ENCODE measurements at regions not wholly inside any gene's neighbourhood (a gene's known extent, or its start where the extent isn't known, plus 50 kb on each side); places are given as distances from the start of the nearest gene placed in this dataset.

DNA sequence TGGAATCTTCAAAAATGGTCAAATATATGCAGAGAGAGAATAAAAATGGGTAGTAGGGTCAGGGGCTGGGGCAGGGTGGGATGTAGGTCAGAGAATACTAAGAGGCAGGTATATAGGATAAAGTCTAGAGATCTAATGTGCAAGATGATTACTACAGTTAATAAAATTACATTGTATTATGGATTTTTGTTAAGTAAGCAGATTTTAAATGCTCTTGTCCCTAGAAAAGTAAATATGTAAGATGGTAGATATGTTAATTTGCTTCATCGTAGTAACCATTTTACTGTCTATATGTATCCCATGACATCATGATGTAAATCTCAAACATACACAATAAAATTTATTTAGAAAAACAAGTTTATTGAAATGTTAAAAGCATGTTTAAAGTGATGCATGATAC is 1051.4 kb downstream of the AGBL1 start:
- Histone ChIP-seq H3K9me3 (ENCODE audit: control insufficient read depth, low read length) (no peaks in the 10 kb centered on the region), H3K4me1 (ENCODE audit: control insufficient read depth, insufficient read depth, low read length) (no peaks in the 10 kb centered on the region), H3K27me3 (ENCODE audit: control insufficient read depth, insufficient read depth, low read length, poor library complexity, severe bottlenecking) (no peaks in the 10 kb centered on the region), H3K36me3 (ENCODE audit: control insufficient read depth, insufficient read depth, low read length) (no peaks in the 10 kb centered on the region), H3K27ac (ENCODE audit: low read depth, low read length) (no peak overlapping the region), H3K9ac (ENCODE audit: extremely low read depth, low read length, poor library complexity, severe bottlenecking) (no peak overlapping the region), H3K4me3 (ENCODE audit: low read length) (no peak overlapping the region)
- H3K4me1 Mint-ChIP-seq: no peaks in the 10 kb centered on the region
- DNase-seq: no peak
- H3K36me3 Mint-ChIP-seq (ENCODE audit: low read depth): no peaks in the 10 kb centered on the region
- H3K27me3 Mint-ChIP-seq (ENCODE audit: insufficient read depth): no peaks in the 10 kb centered on the region
- no peaks in the 10 kb centered on the region for H3K9me3 Mint-ChIP-seq
- H3K27ac Mint-ChIP-seq: no peak overlapping the region
- TF ChIP-seq CTCF (conservative IDR thresholded peaks at IDR 0.05): no peak
- WGBS, 2 experiments (ENCODE audit: insufficient coverage in 1 of 2, insufficient read length in 1 of 2): no CpG with 5 or more reads among the region's 1 CpG
- H3K4me3 Mint-ChIP-seq: no peak overlapping the region

DNA sequence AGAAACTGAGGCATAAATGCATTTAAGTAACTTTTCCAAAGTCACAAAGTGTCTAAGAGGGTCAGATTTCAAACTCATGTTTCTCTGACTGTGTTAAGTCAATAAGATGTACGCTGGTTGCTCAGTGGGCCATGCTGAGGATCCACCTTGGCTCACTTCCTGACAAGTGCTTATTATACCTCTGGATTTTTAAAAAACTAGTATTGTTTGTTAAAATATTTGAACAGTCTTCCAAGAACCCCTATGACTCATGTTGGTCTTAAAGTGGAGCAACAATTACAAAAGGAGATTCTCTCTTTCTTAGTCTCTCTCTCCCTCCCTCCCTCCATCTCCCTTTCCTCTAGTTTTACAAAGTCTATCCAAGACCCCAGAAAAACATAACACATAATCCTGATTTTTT is 1050.2 kb downstream of the AGBL1 start:
- Mint-ChIP-seq H3K4me1 (no peaks in the 10 kb centered on the region), H3K27me3 (ENCODE audit: insufficient read depth) (no peaks in the 10 kb centered on the region), H3K27ac (no peak overlapping the region), H3K4me3 (no peak overlapping the region), H3K9me3 (no peaks in the 10 kb centered on the region), H3K36me3 (ENCODE audit: low read depth) (no peaks in the 10 kb centered on the region)
- Histone ChIP-seq H3K36me3 (ENCODE audit: control insufficient read depth, insufficient read depth, low read length) (no peaks in the 10 kb centered on the region), H3K4me3 (ENCODE audit: low read length) (no peak overlapping the region), H3K27me3 (ENCODE audit: control insufficient read depth, insufficient read depth, low read length, poor library complexity, severe bottlenecking) (no peaks in the 10 kb centered on the region), H3K9ac (ENCODE audit: extremely low read depth, low read length, poor library complexity, severe bottlenecking) (no peak overlapping the region), H3K4me1 (ENCODE audit: control insufficient read depth, insufficient read depth, low read length) (no peaks in the 10 kb centered on the region), H3K9me3 (ENCODE audit: control insufficient read depth, low read length) (no peaks in the 10 kb centered on the region), H3K27ac (ENCODE audit: low read depth, low read length) (no peak overlapping the region)
- no peak for TF ChIP-seq CTCF (conservative IDR thresholded peaks at IDR 0.05)
- 83 to 90% methylated on average over 1 of the region's 1 CpG for WGBS, 2 experiments (ENCODE audit: insufficient coverage in 1 of 2, insufficient read length in 1 of 2)
- no peak for DNase-seq

DNA sequence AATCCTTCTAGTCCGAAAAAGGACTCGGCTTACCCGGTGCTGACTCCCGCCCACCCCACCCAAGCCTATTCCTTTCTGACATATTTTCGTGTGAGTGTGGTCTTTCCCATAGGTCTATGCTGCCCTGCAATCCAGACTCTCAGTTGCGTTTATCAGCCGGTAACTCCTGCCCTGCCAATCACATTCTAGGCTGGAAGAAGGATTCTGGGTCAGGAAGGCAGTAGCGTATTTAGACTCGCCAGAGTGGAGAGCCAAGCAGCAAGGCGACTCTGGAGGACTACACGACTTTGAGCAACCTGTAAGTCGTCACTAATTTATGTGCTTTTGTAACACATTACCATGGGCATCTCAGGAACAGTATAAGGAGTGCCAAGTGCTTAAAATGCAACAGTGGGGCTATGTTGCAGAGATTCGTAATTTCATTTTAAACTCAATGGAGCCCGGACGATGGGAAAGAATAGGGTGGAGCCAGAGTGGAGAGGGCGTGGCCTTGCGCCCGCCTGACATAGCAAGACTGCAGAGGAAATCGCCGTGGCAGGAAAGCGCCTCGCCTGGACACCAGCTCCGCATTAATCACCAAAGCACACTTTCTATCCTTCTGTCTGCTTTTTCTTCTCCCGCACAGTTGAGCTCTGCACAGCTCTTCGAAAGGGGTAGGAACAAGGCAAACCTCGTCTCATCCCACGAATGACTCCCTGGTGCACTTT is 1044.2 kb downstream of the AGBL1 start:
- WGBS, 2 experiments (ENCODE audit: insufficient coverage in 1 of 2, insufficient read length in 1 of 2): 95 to 96% methylated on average over 21 to 27 of the region's 27 CpGs
- Histone ChIP-seq H3K9ac (ENCODE audit: extremely low read depth, low read length, poor library complexity, severe bottlenecking) (no peak overlapping the region), H3K4me3 (ENCODE audit: low read length) (no peak overlapping the region), H3K9me3 (ENCODE audit: control insufficient read depth, low read length) (no peaks in the 10 kb centered on the region), H3K27ac (ENCODE audit: low read depth, low read length) (no peak overlapping the region), H3K27me3 (ENCODE audit: control insufficient read depth, insufficient read depth, low read length, poor library complexity, severe bottlenecking) (no peaks in the 10 kb centered on the region), H3K4me1 (ENCODE audit: control insufficient read depth, insufficient read depth, low read length) (no peaks in the 10 kb centered on the region), H3K36me3 (ENCODE audit: control insufficient read depth, insufficient read depth, low read length) (no peaks in the 10 kb centered on the region)
- peaks cover 2% of the 10 kb centered on the region for H3K4me1 Mint-ChIP-seq
- H3K36me3 Mint-ChIP-seq (ENCODE audit: low read depth): no peaks in the 10 kb centered on the region
- no peak for TF ChIP-seq CTCF (conservative IDR thresholded peaks at IDR 0.05)
- H3K27me3 Mint-ChIP-seq (ENCODE audit: insufficient read depth): no peaks in the 10 kb centered on the region
- H3K4me3 Mint-ChIP-seq: no peak overlapping the region
- H3K27ac Mint-ChIP-seq: no peak overlapping the region
- DNase-seq: no peak
- H3K9me3 Mint-ChIP-seq: no peaks in the 10 kb centered on the region

Measured in endodermal cell (in vitro differentiated cells).